ENCODE measurements at regions not wholly inside any gene's neighbourhood (a gene's known extent, or its start where the extent isn't known, plus 50 kb on each side); places are given as distances from the start of the nearest gene placed in this dataset.

DNA sequence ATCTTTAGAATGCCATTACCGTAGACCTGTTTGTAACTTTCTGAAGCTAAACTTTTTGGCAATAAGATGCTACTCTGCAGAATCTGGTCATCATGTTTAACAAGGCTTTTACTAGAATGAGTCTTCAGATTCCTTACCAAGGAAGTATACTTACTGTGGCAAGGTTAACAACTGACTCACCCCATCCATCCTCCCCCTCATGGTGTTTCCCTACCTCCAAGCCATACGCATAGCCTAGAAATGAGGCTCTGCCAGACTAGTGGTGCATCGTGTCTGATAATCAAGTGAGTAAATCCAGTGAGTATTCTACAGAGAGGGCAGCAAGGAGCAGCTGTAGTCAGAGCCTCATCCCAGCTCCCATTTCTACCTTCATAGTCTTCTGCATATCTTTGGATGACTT lies 223.6 kb downstream of the IPMK start:
- Histone ChIP-seq H3K36me3 (ENCODE audit: control insufficient read depth in 2 of 3, insufficient read depth in 3 of 3, low read length in 3 of 3) (no peaks in the 10 kb centered on the region), H3K27me3 (ENCODE audit: control insufficient read depth, insufficient read depth, low read length) (no peaks in the 10 kb centered on the region), H3K9me3 (ENCODE audit: control insufficient read depth in 2 of 3, insufficient read depth in 1 of 3, low read length in 3 of 3) (no peaks in the 10 kb centered on the region), H3K4me3 (ENCODE audit: low read length in 3 of 3) (no peak overlapping the region), H3K27ac (ENCODE audit: low read depth in 2 of 2, low read length in 2 of 2) (no peak overlapping the region), H3K9ac (ENCODE audit: low read length in 3 of 3) (no peak overlapping the region), H3K4me1 (ENCODE audit: control insufficient read depth in 2 of 3, insufficient read depth in 2 of 3, low read depth in 1 of 3, low read length in 3 of 3) (no peaks in the 10 kb centered on the region)
- TF ChIP-seq, protein P1, sequence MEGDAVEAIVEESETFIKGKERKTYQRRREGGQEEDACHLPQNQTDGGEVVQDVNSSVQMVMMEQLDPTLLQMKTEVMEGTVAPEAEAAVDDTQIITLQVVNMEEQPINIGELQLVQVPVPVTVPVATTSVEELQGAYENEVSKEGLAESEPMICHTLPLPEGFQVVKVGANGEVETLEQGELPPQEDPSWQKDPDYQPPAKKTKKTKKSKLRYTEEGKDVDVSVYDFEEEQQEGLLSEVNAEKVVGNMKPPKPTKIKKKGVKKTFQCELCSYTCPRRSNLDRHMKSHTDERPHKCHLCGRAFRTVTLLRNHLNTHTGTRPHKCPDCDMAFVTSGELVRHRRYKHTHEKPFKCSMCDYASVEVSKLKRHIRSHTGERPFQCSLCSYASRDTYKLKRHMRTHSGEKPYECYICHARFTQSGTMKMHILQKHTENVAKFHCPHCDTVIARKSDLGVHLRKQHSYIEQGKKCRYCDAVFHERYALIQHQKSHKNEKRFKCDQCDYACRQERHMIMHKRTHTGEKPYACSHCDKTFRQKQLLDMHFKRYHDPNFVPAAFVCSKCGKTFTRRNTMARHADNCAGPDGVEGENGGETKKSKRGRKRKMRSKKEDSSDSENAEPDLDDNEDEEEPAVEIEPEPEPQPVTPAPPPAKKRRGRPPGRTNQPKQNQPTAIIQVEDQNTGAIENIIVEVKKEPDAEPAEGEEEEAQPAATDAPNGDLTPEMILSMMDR (IDR thresholded peaks at IDR 0.05; ENCODE audit: borderline replicate concordance, extremely low read depth, insufficient read depth) = no peak
- DNase-seq = no peak
- no peak for FAIRE-seq
- intact Hi-C loops (cut with DNase I) = no loop called here

GRCh38 chr10:58041901-58042300 lies 225.8 kb downstream of the IPMK start:
- intact Hi-C loops (cut with DNase I) = no loop called here
- H3K36me3 ChIP-seq (ENCODE audit: control insufficient read depth in 2 of 3, insufficient read depth in 3 of 3, low read length in 3 of 3) = no peaks in the 10 kb centered on the region

GRCh38 chr10:58030208-58030607 lies 237.5 kb downstream of the IPMK start:
- intact Hi-C loops (cut with DNase I) = no loop called here
- DNase-seq = no peak
- TF ChIP-seq, protein P1 (IDR thresholded peaks at IDR 0.05; ENCODE audit: borderline replicate concordance, extremely low read depth, insufficient read depth) = no peak
- Histone ChIP-seq H3K36me3 (ENCODE audit: control insufficient read depth in 2 of 3, insufficient read depth in 3 of 3, low read length in 3 of 3) (no peaks in the 10 kb centered on the region), H3K4me1 (ENCODE audit: control insufficient read depth in 2 of 3, insufficient read depth in 2 of 3, low read depth in 1 of 3, low read length in 3 of 3) (no peaks in the 10 kb centered on the region), H3K27me3 (ENCODE audit: control insufficient read depth, insufficient read depth, low read length) (no peaks in the 10 kb centered on the region), H3K9me3 (ENCODE audit: control insufficient read depth in 2 of 3, insufficient read depth in 1 of 3, low read length in 3 of 3) (no peaks in the 10 kb centered on the region), H3K27ac (ENCODE audit: low read depth in 2 of 2, low read length in 2 of 2) (no peak overlapping the region), H3K9ac (ENCODE audit: low read length in 3 of 3) (no peak overlapping the region), H3K4me3 (ENCODE audit: low read length in 3 of 3) (no peak overlapping the region)
- no peak for FAIRE-seq

More at GRCh38 chr10:58041901-58042300, 225.8 kb downstream of the IPMK start:
- no peaks in the 10 kb centered on the region for H3K9me3 ChIP-seq (ENCODE audit: control insufficient read depth in 2 of 3, insufficient read depth in 1 of 3, low read length in 3 of 3)
- no peak overlapping the region for H3K9ac ChIP-seq (ENCODE audit: low read length in 3 of 3)
- no peaks in the 10 kb centered on the region for H3K27me3 ChIP-seq (ENCODE audit: control insufficient read depth, insufficient read depth, low read length)
- H3K27ac ChIP-seq (ENCODE audit: low read depth in 2 of 2, low read length in 2 of 2) = no peak overlapping the region
- TF ChIP-seq, protein P1 (IDR thresholded peaks at IDR 0.05; ENCODE audit: borderline replicate concordance, extremely low read depth, insufficient read depth) = no peak
- no peak overlapping the region for H3K4me3 ChIP-seq (ENCODE audit: low read length in 3 of 3)
- FAIRE-seq = no peak
- no peaks in the 10 kb centered on the region for H3K4me1 ChIP-seq (ENCODE audit: control insufficient read depth in 2 of 3, insufficient read depth in 2 of 3, low read depth in 1 of 3, low read length in 3 of 3)
- DNase-seq = no peak

Measured in kidney (tissue), 13 donors.